ENCODE measurements at regions not wholly inside any gene's neighbourhood (a gene's known extent, or its start where the extent isn't known, plus 50 kb on each side); places are given as distances from the start of the nearest gene placed in this dataset.

DNA sequence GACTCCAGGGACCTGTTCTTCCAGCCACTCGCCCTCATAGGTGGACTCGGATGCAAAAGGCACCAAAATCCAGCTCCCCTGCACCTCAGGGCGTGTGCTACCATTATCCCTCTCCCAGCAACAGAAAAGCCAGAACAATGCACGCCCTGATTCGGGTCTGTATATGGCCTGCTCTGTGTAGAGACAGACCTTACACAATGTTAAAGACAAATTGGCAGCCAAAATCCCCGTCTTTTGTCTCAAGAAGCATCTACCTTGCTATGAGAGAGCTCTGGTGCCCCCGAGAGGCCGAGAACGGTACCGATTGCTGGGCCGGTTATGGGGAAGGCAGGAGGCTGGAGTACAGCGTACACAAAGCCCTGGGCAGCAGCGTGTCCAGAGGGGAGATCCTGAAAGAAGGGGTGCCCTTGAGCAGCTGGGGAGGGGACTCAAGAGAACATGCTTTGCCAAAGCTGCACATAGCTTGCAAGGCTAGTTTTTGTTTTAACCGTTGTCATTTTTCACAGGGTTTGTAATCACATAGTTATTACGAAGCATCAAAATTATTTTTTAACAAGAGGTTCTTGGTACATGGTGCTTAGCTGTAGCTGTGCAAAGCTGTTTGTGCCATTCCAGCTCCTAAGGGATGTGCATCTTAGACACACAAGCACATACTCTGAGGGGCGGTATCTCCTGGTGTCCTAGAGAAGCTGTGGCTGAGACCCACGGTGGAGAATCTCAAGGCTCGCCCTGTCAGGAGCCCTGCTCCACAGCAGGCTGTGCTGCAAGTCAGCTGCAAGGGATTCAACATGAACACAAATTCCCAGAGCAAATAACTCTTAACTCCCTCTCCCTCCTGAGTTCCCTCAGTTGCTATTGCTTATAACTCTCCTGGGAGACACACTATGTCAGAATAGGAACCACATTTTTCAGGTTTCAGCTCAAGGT, 461.5 kb upstream of the PPP2R3A start:
- TF ChIP-seq EZH2 (IDR thresholded peaks at IDR 0.05) (no peak), POLR2AphosphoS5 (IDR thresholded peaks at IDR 0.05; ENCODE audit: borderline replicate concordance, low read depth, low read length) (no peak)

Measured in SK-N-MC (cell line).